ENCODE measurements at regions not wholly inside any gene's neighbourhood (a gene's known extent, or its start where the extent isn't known, plus 50 kb on each side); places are given as distances from the start of the nearest gene placed in this dataset.

GRCh38 chr10:62583876-62584615 lies 209.9 kb downstream of the ZNF365 start:
- no peak for TF ChIP-seq EZH2 (IDR thresholded peaks at IDR 0.05; ENCODE audit: borderline replicate concordance, low read length)
- no peak for TF ChIP-seq CTCF (IDR thresholded peaks at IDR 0.05; ENCODE audit: low read length)

All from OCI-LY1 (cell line).